GM19351 (cell line): ENCODE measurements at regions not wholly inside any gene's neighbourhood (a gene's known extent, or its start where the extent isn't known, plus 50 kb on each side); places are given as distances from the start of the nearest gene placed in this dataset.

Experiments
- ATAC-seq: cut with Tn5 transposase; IDR thresholded peaks from one replicate; pipeline ENCODE4 v1.9.1; 2021; ENCODE audit warnings: mild to moderate bottlenecking, moderate library complexity; ENCODE audit not compliant: unreplicated experiment

DNA sequence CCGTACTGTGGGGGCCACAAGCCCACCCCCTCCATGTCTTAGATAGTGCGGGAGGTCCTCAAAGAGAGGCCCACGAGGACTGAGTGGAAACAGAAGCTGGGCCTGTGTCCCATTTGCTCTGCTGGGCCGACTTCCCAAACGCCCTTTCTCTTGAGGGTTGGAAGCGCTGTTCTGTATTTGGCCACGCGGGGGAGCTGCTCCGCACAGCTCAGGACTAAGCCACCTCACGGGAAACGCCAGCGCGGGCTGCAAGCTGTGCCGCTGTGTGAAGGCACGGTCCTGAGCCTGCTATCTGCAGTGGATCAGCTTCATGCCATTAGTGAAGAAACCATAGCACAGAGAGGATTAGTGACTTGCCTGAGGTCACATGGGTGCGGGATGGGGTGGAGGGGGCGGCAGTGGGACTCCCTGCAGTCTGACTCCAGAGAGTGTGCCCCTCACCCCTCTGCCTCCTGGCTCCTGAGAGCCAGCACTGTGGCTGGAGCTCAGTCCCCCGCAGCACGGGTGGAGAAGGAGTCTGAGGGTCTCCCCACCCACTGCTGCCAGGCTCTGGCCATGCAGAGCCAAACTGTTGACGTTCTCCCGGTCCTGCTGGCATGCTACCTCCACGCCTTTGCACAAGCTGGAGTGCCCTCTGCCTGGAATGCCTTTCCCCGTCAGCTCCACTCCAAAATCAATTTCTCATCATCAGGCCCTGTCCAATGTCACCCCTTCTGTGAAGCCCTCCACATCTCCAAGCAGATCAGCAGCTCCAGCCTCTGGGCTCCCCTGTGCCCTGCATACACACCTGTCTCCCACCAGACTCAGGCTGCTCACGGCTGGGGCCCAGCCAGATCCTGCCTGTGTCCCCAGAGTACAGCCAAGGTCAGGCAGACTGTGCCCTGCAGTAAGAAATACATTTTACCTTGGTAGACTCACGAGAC, 51.5 kb upstream of the LRRC32 start:
- peak; percentile 61 for ATAC-seq

DNA sequence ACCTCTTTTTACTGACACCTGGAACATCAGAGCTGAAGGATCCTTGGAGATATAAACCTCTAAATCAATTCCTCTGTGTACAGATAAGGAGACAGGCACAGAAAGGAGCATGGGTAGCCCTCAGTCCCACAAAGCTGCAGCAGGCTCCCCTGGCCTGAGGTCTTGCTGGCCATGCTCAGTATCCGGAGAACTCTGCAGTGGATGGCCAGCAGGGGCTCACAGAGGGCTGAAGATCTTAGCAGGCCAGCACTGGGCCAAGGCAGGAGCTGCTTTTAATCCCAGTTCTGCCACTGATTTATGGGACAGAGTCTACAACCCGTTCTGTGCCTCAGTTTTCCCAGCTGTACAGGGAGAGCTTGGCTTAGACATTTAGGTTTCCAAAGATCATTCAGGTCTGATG, 52.6 kb upstream of the LRRC32 start:
- no peak for ATAC-seq

DNA sequence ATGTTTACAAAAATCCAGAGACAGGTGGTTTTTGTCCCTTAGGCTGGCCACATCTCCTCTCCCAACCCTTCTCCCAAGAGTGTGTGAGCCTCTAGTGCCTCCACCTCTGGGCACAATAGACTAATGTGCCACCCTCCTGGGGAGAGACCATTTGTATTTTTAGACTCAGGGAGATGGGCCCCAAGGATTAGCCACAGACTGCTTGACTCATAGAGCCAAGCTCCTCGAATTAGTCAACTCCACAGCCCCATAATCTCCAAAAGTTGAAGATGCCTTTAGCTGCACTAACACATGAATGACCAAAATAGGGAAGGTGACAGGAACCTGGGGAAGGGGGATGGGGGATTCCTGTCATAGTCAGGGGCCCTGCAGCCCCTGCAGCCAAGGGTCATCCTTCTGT, 53.0 kb upstream of the LRRC32 start:
- ATAC-seq = no peak

DNA sequence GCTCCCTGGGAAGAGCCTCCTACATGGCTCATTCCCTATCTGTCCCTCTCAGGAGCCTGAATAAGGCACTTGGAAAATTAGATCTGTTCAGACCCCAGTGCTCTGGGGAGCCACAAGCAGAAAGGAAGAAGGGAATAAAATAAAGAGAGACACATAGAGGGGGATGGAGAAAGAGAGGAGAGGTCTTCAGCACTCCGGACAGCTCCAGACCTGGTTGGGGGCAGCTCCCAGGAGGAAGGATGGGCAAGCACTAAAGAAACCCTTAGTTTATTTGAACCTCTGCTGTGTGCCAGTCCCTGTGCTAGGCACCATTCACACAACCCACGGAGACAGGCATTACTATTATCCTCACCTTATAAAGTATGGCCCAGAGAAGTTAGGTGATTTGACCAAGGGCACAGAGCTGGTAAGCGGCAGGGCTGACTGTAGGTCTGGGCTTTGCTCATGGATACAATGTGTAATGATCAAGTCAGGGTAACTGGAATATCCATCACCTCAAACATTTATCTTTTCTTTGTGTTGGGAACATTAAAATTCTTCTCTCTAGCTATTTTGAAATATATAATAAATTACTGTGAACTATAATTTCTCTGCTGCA, 53.7 kb upstream of the LRRC32 start:
- ATAC-seq = no peak

DNA sequence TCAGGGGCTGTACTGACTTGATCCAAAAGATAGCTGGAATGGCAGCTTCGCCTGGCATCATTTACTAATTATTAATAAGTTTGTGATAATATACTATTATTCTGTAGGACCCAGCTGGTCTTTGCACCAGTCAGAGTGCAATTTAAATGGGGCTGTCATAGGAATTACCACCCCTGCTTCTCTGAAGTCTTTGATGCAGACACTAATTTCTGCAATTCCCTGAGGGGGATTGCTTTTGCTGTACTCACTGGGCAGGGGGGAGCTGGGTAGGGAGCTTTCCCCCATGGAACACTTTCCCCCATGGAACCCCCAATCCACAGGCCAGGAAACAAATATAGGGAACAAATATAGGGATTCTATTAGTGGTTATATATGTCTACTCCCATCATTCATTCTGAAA, 54.9 kb upstream of the TSKU start:
- ATAC-seq = no peak

DNA sequence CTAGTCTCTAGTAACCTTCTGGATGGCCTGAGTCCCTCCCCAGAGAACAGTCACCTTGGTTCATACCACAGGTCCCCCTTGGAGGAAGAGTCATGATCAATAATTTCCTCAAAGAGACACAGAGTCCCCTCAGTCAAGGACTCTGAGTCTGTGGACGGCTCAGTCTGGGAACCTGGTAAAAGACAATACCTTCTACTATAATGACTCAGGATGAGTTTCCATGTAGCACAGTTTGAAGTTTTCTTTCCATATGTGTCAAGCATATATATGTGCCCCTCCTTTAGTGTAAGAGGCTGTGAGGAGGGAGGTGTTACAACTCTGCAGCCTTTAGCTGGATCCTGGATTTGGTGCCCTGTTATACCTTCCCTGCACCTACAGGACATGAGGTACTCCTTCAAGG, 54.4 kb upstream of the TSKU start:
- ATAC-seq = no peak

DNA sequence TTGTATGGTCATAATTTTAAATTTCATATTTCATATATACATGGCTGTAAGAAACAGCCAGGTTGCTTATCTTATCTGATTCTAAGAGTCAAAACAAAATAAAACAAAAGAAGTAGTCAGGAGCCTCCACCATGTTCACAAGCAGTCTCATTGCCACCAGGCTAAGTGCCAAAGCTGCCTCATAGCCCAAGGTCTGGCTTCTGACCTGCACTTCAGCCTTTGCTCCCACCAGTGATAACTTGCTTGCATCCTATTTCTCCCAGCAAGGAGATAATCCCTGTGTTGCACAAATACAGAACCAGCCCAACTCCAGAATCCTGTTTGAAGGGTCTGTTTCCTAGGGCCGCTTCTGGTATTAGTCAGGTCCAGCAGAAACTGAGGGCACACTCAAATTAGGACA, 53.9 kb upstream of the TSKU start:
- ATAC-seq = no peak

DNA sequence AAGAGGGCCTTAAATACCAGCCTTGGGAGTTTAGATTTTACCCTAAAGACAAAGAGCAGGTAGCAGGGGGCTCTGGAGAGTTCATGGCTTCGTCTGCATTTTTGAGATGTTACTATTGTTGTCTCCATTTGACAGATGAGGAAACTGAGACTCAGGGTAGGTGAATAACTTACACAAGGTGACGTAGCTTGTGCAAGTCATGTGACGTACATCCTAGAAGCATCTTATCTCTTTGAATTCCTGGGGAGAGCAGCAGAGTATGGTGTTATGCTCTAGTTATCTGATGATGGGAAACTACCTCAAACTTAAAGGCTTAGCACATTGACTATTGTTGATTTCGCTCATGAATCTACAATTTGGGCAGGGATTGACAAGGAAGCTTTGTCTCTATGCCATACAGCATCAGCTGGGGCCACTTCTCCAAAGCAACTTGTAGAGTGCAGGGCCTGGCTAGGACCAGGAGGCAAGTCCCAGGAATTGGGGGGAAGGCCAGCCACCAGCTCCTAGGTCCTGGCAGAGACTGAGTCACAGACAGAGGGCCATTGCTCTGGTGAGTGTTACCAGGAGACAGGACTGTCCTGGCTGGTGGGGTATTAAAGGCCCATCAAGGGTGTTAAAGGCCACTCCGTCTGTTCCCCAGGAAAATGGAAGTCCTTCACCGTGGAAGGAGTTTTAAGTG, 52.1 kb upstream of the TSKU start:
- no peak for ATAC-seq

DNA sequence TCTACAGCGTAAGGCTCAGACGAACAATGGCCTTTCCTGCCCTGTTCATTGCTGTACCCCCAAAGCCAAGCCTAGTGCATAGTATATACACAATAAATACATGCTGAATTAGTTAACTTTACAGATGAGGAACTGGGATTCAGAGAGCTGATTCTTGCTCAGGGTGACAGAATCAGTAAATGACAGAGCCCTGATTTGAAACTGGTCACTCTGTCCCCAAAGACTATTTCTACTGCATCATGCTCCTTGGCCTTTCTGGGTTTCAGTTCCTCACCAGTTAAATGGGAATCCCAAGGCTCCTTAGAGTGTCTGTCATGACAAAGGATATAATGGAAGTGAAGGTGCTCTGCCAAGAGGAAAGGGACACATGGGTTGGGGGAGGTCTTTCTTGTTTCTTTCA, 50.5 kb upstream of the TSKU start:
- ATAC-seq = no peak
